Esophagus muscularis mucosa (tissue), 4 donors: ENCODE measurements at regions not wholly inside any gene's neighbourhood (a gene's known extent, or its start where the extent isn't known, plus 50 kb on each side); places are given as distances from the start of the nearest gene placed in this dataset.

Source experiments
- DNase-seq: peaks from one replicate; pipeline ENCODE4 v3.0.0-alpha.2; 2017; ENCODE audit errors: extremely low spot score
- H3K27ac ChIP-seq, 4 donors: fragments of 200-600 bp; sonication (generic); replicated peaks in 1 of 4; 1 replicate in 3 of 4; 2 replicates in 1 of 4; pipeline ENCODE4 v1.5.1; 2016 to 2019; ENCODE audit warnings: mild to moderate bottlenecking in 1 of 4
- H3K27me3 ChIP-seq, 4 donors: fragments of 200-600 bp; sonication (generic); one replicate each; pipeline versions ENCODE4 v1.5.1 to v1.6.0; 2016 to 2019
- H3K36me3 ChIP-seq, 4 donors: fragments of 200-600 bp; sonication (generic); one replicate each; pipeline ENCODE4 v1.5.1; 2016 to 2019
- H3K4me1 ChIP-seq, 4 donors: fragments of 200-600 bp; sonication (generic); one replicate each; pipeline ENCODE4 v1.5.1; 2016 to 2019
- H3K4me3 ChIP-seq, 4 donors: fragments of 200-600 bp; sonication (generic); 1 replicate in 2 of 4; 2 replicates in 2 of 4; pipeline ENCODE4 v1.5.1; 2016 to 2019; ENCODE audit warnings: mild to moderate bottlenecking in 4 of 4, moderate library complexity in 1 of 4
- H3K9me3 ChIP-seq, 4 donors: fragments of 200-600 bp; sonication (generic); 1 replicate in 3 of 4; 2 replicates in 1 of 4; pipeline ENCODE4 v1.5.1; 2016 to 2019
- CTCF ChIP-seq, 3 experiments: fragments of 200-600 bp in 2 of 3; fragments of 450-650 bp in 1 of 3; sonication (generic) in 2 of 3; IDR thresholded peaks; one replicate each; pipeline ENCODE4 v1.5.1; 2017 to 2019; ENCODE audit warnings: antibody characterized with exemption in 3 of 3, mild to moderate bottlenecking in 2 of 3, moderate library complexity in 1 of 3
- EP300 ChIP-seq: sonication (generic); formaldehyde crosslinking; IDR thresholded peaks from one replicate; pipeline ENCODE4 v1.6.1; 2017; ENCODE audit warnings: antibody characterized with exemption
- POLR2A ChIP-seq: fragments of 450-650 bp; IDR thresholded peaks from one replicate; pipeline ENCODE4 v1.6.1; 2017; ENCODE audit warnings: antibody characterized with exemption, moderate library complexity, mild to moderate bottlenecking, low read depth
- POLR2AphosphoS5 ChIP-seq, 2 donors: sonication (generic); formaldehyde crosslinking; IDR thresholded peaks; one replicate each; pipeline ENCODE4 v1.6.1; 2017; ENCODE audit warnings: antibody characterized with exemption in 2 of 2
- WGBS: methylation state at CpG from one replicate; pipeline ENCODE4 v1.1.5; 2018; 5-methylcytosine and 5-hydroxymethylcytosine counted together
- intact Hi-C: fragments of 100-400 bp; cut with DNase I; formaldehyde crosslinking; loops from one replicate; pipeline ENCODE4 v1.15.1; 2023

GRCh38 chr1:188371295-188371806 lies 1542.6 kb downstream of the PLA2G4A start:
- H3K27me3 ChIP-seq, result no peaks in the 10 kb centered on the region

GRCh38 chr1:188372821-188373220 lies 1544.1 kb downstream of the PLA2G4A start:
- Histone ChIP-seq H3K4me3 (no peak overlapping the region), H3K4me1 (no peaks in the 10 kb centered on the region), H3K27me3 (no peaks in the 10 kb centered on the region), H3K27ac (no peak overlapping the region), H3K36me3 (no peaks in the 10 kb centered on the region), H3K9me3 (no peaks in the 10 kb centered on the region)
- intact Hi-C loops, result no loop called here
- 76% methylated on average over 2 of the region's 2 CpGs for WGBS
- DNase-seq, result no peak
- no peak for TF ChIP-seq EP300
- no peak for TF ChIP-seq POLR2A
- TF ChIP-seq CTCF (IDR thresholded peaks at IDR 0.05), result no peak
- TF ChIP-seq POLR2AphosphoS5 (IDR thresholded peaks at IDR 0.05), result no peak

More at GRCh38 chr1:188371295-188371806, 1542.6 kb downstream of the PLA2G4A start:
- no peak overlapping the region for H3K4me3 ChIP-seq
- H3K36me3 ChIP-seq, result no peaks in the 10 kb centered on the region
- intact Hi-C loops, result no loop called here
- H3K9me3 ChIP-seq, result no peaks in the 10 kb centered on the region
- H3K4me1 ChIP-seq, result no peaks in the 10 kb centered on the region
- TF ChIP-seq CTCF (IDR thresholded peaks at IDR 0.05) (no peak), POLR2A (no peak), EP300 (no peak), POLR2AphosphoS5 (IDR thresholded peaks at IDR 0.05) (no peak)
- H3K27ac ChIP-seq, result no peak overlapping the region
- no peak for DNase-seq
- 74% methylated on average over 1 of the region's 1 CpG for WGBS

- WGBS, result 89% methylated on average over 2 of the region's 2 CpGs
These were observed 1554.1 kb downstream of the PLA2G4A start for GRCh38 chr1:188382851-188383250.

GRCh38 chr1:188386161-188386560 lies 1557.4 kb downstream of the PLA2G4A start:
- intact Hi-C loops, result no loop called here
- no peaks in the 10 kb centered on the region for H3K4me1 ChIP-seq

More at GRCh38 chr1:188382851-188383250, 1554.1 kb downstream of the PLA2G4A start:
- Histone ChIP-seq H3K4me1 (no peaks in the 10 kb centered on the region), H3K9me3 (no peaks in the 10 kb centered on the region), H3K36me3 (no peaks in the 10 kb centered on the region), H3K27me3 (no peaks in the 10 kb centered on the region), H3K27ac (no peak overlapping the region), H3K4me3 (no peak overlapping the region)
- intact Hi-C loops, result no loop called here
- TF ChIP-seq EP300 (no peak), POLR2A (no peak), POLR2AphosphoS5 (IDR thresholded peaks at IDR 0.05) (no peak), CTCF (IDR thresholded peaks at IDR 0.05) (no peak)
- no peak for DNase-seq

More at GRCh38 chr1:188386161-188386560, 1557.4 kb downstream of the PLA2G4A start:
- no peak for DNase-seq
- H3K9me3 ChIP-seq, result no peaks in the 10 kb centered on the region
- H3K4me3 ChIP-seq, result no peak overlapping the region
- H3K36me3 ChIP-seq, result no peaks in the 10 kb centered on the region
- H3K27me3 ChIP-seq, result no peaks in the 10 kb centered on the region
- TF ChIP-seq CTCF (IDR thresholded peaks at IDR 0.05) (no peak), POLR2AphosphoS5 (IDR thresholded peaks at IDR 0.05) (no peak), POLR2A (no peak), EP300 (no peak)
- 68% methylated on average over 5 of the region's 5 CpGs for WGBS
- no peak overlapping the region for H3K27ac ChIP-seq
